Inferior parietal cortex (tissue), 1 donor: ENCODE measurements at regions not wholly inside any gene's neighbourhood (a gene's known extent, or its start where the extent isn't known, plus 50 kb on each side); places are given as distances from the start of the nearest gene placed in this dataset.
A peak's percentile ranks its signal among the peaks of the same experiment; 100 is the strongest.

Source experiments
- DNase-seq: peaks from one replicate; pipeline ENCODE4 v3.0.0-alpha.2; 2016; ENCODE audit errors: extremely low spot score

GRCh38 chr3:156760333-156760732 is 65.8 kb upstream of the LEKR1 start:
- DNase-seq = peak; percentile 22

GRCh38 chr3:156761007-156761406 is 65.1 kb upstream of the LEKR1 start:
- DNase-seq = no peak

GRCh38 chr3:156761713-156762451 is 64.3 kb upstream of the LEKR1 start:
- no peak for DNase-seq

- no peak for DNase-seq
Observed at GRCh38 chr3:156762631-156763185, 63.4 kb upstream of the LEKR1 start.

DNA sequence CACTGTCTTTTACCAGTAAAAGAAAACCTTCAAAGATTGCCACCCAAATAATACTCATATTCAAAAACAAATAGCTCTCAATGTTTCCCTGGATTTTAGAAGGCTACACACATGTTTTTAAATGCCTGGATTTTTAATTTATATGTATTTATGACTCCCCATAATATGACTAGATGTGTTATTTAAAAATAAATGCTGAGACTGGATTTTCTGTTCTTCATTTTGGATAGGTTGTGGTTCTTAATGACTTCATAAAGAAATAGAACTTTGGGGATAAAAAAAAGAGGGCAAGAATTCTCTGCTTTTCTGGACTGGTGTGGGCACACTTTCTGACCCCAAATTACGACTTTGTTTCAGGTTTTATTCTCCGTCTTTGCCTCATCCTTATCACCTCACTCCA is 62.8 kb upstream of the LEKR1 start:
- DNase-seq = no peak

GRCh38 chr3:156763931-156764720 is 62.0 kb upstream of the LEKR1 start:
- DNase-seq = no peak

- no peak for DNase-seq
Observed at GRCh38 chr3:156764751-156765150, 61.4 kb upstream of the LEKR1 start.

GRCh38 chr3:156768390-156768789 is 57.8 kb upstream of the LEKR1 start:
- no peak for DNase-seq

DNA sequence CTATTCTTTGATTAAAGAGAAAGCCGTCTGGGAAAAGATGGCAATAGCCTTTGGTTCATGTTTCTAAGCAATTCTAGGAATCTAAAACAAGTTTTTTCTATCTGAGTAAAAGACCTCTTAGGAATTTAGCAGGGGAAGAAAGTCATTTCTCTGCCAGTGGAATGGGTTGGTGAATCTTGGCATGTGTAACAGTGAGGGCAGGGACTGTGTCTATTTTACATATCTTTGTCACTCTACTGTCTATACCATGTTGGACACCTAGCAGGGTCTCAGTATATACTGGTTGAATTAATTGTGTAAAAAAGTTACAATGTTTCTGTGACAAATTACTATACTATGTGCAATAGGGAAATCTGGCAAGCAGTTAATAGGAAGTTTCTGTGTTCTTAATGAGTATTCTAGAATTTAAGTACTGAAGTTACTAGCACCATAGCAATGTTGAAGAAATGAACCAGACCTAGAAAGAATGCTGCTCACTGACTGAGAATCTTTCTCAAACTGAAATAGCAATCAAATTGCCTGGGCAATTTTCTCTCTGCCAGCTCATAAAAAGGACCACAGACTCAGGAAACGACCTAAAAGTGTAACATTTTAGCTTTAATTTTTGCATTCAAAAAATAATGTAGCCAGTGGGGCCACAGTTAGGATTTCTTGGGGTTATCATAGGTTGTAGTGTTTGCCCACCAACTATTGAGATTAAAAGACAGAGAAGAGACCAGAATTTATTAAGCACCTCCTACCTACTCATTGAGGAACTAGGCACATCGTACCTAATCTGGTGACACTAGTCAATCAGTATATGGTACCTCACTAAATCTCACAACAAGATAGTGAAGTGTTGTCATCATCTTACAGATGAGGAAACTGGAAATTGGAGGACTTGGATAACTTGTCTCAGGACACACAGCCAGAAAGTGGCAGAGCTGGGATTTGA is 56.2 kb upstream of the LEKR1 start:
- DNase-seq = no peak

DNA sequence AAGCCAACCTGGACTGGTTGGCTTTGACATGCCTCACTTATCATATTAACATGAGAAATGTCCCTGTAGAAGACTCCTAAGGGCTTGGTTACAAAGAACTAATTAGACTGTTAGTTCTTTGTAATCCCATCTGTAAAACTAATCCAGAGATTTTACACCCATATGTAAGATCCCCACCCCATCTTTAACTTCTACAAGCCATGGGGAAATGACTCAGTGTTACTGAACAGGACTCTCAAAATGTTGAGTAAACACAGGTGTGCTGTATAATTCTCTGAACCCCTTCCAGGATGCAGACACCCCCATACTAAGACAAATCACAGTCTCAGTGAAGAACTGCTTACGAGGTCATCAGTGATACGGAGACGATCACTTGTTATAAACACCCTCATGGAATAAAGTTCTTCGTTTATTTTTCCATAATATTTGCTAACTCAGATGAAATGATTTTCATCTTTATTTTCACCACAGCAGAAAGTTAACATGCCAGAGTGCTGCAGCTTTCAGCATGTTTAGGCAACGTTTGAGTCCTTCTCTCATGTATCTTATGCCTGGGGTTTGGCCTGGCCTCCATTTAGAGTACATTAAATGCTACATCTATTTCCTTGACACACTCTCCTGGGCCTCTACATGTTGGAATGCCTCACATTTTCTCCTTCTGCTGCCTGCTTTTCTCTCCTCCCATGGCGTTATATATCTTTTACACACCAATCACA is 55.3 kb upstream of the LEKR1 start:
- no peak for DNase-seq

GRCh38 chr3:156772588-156773206 is 53.5 kb upstream of the LEKR1 start:
- DNase-seq = no peak

DNA sequence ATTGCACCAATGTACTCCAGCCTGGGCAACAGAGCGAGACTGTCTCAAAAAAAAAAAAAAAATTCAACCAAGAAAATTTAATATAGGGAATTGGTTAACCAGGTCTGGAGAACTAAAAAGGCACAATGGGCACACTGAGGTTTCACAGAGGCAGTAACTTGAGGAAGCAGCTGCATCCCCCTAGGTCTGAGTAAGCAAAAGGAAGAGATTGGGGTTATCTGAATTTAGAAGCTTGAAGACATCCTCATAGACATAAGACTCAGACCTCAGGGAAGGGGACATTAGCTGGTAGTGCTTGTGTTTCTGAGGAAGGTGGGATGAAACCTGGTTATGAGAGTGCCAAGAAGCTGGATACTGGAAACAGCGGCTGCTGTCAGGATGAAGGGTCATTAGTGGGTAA is 50.1 kb upstream of the LEKR1 start:
- DNase-seq = no peak
